OCI-LY7 (cell line): ENCODE measurements at regions not wholly inside any gene's neighbourhood (a gene's known extent, or its start where the extent isn't known, plus 50 kb on each side); places are given as distances from the start of the nearest gene placed in this dataset.

Experiments
- BruUV-seq: library from RNA; stranded (reverse); fragments of 400-500 nt; replicated peaks from 2 replicates; lab custom pipeline; 2021; lab: Mats Ljungman, UMichigan
- CTCF ChIA-PET: fragments of 300-600 bp; sonication (Branson Sonifier 250); formaldehyde crosslinking; loops from one replicate; lab custom pipeline; 2022; ENCODE audit warnings: antibody characterized with exemption; ENCODE audit not compliant: unreplicated experiment; lab: Charles Lee
- POLR2A ChIA-PET: fragments of 300-600 bp; sonication (Branson Sonifier 250); formaldehyde crosslinking; loops from one replicate; lab custom pipeline; 2022; ENCODE audit warnings: antibody characterized with exemption; lab: Charles Lee
- DNase-seq: peaks from one replicate; pipeline ENCODE4 v3.0.0-alpha.2; 2015; ENCODE audit warnings: low spot score
- H2AFZ ChIP-seq: fragments of 200-600 bp; sonication (generic), shearing (Covaris generic); 2 replicates; pipeline ENCODE4 v1.6.1; 2014; ENCODE audit warnings: mild to moderate bottlenecking, antibody characterized with exemption, low read length, moderate library complexity
- H3K27ac ChIP-seq: fragments of 200-600 bp; sonication (generic); 2 replicates; pipeline ENCODE4 v1.5.1; 2014; ENCODE audit warnings: mixed run types, low read depth, mild to moderate bottlenecking, moderate library complexity, low read length, inconsistent platforms; ENCODE audit not compliant: poor library complexity, severe bottlenecking
- H3K36me3 ChIP-seq: fragments of 200-600 bp; sonication (generic); 2 replicates; pipeline ENCODE4 v1.6.1; 2014; ENCODE audit warnings: mild to moderate bottlenecking, antibody characterized with exemption, low read length, moderate library complexity, mixed read lengths; ENCODE audit not compliant: insufficient read depth
- H3K4me1 ChIP-seq: fragments of 200-600 bp; sonication (generic); 2 replicates; pipeline ENCODE4 v1.5.1; 2014; ENCODE audit warnings: mild to moderate bottlenecking, low read length; ENCODE audit not compliant: insufficient read depth, poor library complexity, severe bottlenecking
- H3K4me2 ChIP-seq: fragments of 200-600 bp; sonication (generic); 2 replicates; pipeline ENCODE4 v1.6.1; 2014; ENCODE audit warnings: mild to moderate bottlenecking, low read length
- H3K4me3 ChIP-seq: fragments of 200-600 bp; sonication (generic); 2 replicates; pipeline ENCODE4 v1.5.1; 2014; ENCODE audit warnings: mild to moderate bottlenecking, low read depth, low read length; ENCODE audit not compliant: poor library complexity, severe bottlenecking
- H3K79me2 ChIP-seq: fragments of 200-600 bp; sonication (generic); 2 replicates; pipeline ENCODE4 v1.6.1; 2016; ENCODE audit warnings: low read depth, mild to moderate bottlenecking, low read length, moderate library complexity, mixed read lengths; ENCODE audit not compliant: insufficient read depth
- H3K9me2 ChIP-seq: fragments of 200-600 bp; sonication (generic); 2 replicates; pipeline ENCODE4 v1.6.1; 2016; ENCODE audit warnings: mild to moderate bottlenecking, low read length, mixed read lengths; ENCODE audit not compliant: insufficient read depth
- H3K9me3 ChIP-seq: fragments of 200-600 bp; sonication (generic); 2 replicates; pipeline ENCODE4 v1.6.1; 2014; ENCODE audit warnings: mild to moderate bottlenecking, mixed run types, low read length, mixed read lengths
- H4K20me1 ChIP-seq: fragments of 200-600 bp; sonication (generic); 2 replicates; pipeline ENCODE4 v1.6.1; 2014; ENCODE audit warnings: mild to moderate bottlenecking, antibody characterized with exemption, low read length, moderate library complexity, mixed read lengths; ENCODE audit not compliant: insufficient read depth
- EZH2phosphoT487 ChIP-seq: fragments of 200-600 bp; sonication (generic); IDR thresholded peaks from 2 replicates; pipeline ENCODE4 v1.6.1; 2018; ENCODE audit warnings: low read depth, borderline replicate concordance, mild to moderate bottlenecking, mixed run types, antibody characterized with exemption, low read length, moderate library complexity, mixed read lengths
- intact Hi-C: fragments of 100-400 bp; cut with micrococcal nuclease; formaldehyde crosslinking; loops from one replicate; pipeline ENCODE4 v1.10.0; 2022; ENCODE audit not compliant: unreplicated experiment
- TF ChIP-seq, protein P1 (sequence below): fragments of 200-600 bp; sonication (generic); conservative IDR thresholded peaks from 2 replicates; pipeline ENCODE4 v1.5.1; 2014; ENCODE audit warnings: mild to moderate bottlenecking, antibody characterized with exemption, low read length, moderate library complexity, mixed read lengths

DNA sequence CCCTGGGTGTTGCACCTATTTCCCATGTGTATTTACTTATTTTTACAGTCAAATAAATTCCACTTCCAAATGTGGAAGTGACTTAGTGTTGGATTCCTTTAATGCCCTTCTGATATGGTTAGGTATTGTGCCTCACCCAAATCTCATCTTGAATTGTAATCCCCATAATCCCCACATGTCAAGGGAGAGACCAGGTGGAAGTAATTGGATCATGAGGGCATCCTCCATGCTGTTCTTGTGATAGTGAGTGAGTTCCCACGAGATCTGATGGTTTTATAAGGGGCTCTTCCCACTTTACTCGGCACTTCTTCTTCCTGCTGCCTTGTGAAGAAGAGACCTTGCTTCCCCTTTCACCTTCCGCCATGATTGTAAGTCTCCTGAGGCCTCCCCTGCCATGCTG lies 136.9 kb downstream of the SNX10 start:
- no peak overlapping the region for H3K4me2 ChIP-seq
- no peak overlapping the region for H3K4me3 ChIP-seq
- H3K79me2 ChIP-seq = no peaks in the 10 kb centered on the region
- no peak overlapping the region for H3K27ac ChIP-seq
- ChIA-PET POLR2A (no interaction called here), CTCF (no interaction called here)
- no peaks in the 10 kb centered on the region for H3K36me3 ChIP-seq
- no TSS peak for BruUV-seq
- no peaks in the 10 kb centered on the region for H3K9me2 ChIP-seq
- no peak overlapping the region for H2AFZ ChIP-seq
- no peaks in the 10 kb centered on the region for H4K20me1 ChIP-seq
- H3K9me3 ChIP-seq = no peaks in the 10 kb centered on the region
- no peak for TF ChIP-seq EZH2phosphoT487
- TF ChIP-seq, protein P1, sequence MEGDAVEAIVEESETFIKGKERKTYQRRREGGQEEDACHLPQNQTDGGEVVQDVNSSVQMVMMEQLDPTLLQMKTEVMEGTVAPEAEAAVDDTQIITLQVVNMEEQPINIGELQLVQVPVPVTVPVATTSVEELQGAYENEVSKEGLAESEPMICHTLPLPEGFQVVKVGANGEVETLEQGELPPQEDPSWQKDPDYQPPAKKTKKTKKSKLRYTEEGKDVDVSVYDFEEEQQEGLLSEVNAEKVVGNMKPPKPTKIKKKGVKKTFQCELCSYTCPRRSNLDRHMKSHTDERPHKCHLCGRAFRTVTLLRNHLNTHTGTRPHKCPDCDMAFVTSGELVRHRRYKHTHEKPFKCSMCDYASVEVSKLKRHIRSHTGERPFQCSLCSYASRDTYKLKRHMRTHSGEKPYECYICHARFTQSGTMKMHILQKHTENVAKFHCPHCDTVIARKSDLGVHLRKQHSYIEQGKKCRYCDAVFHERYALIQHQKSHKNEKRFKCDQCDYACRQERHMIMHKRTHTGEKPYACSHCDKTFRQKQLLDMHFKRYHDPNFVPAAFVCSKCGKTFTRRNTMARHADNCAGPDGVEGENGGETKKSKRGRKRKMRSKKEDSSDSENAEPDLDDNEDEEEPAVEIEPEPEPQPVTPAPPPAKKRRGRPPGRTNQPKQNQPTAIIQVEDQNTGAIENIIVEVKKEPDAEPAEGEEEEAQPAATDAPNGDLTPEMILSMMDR = no peak
- DNase-seq = no peak
- H3K4me1 ChIP-seq = no peaks in the 10 kb centered on the region
- intact Hi-C loops = no loop called here

DNA sequence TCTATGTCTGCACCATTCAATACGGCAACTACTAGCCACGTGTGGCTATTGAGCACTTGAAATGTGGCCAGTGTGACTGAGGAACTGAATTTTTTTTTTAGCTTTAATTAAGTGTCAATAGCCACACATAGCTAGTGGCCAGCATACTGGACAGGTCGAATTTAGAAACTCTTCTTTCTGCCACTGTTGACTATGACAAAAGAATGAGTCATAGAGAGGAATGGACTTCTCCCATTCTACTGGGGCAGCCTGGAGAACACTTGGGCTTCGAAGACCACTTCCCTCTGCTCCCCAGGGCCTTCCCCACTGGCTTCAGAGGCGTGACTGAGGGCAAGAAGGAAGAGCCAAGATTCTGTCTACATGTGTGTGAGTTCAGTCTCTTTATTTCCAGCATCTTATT lies 137.5 kb downstream of the SNX10 start:
- Histone ChIP-seq H3K79me2 (no peaks in the 10 kb centered on the region), H3K27ac (no peak overlapping the region), H3K4me3 (no peak overlapping the region), H3K4me1 (no peaks in the 10 kb centered on the region), H2AFZ (no peak overlapping the region), H3K9me3 (no peaks in the 10 kb centered on the region), H3K4me2 (no peak overlapping the region), H3K36me3 (no peaks in the 10 kb centered on the region), H4K20me1 (no peaks in the 10 kb centered on the region), H3K9me2 (no peaks in the 10 kb centered on the region)
- ChIA-PET POLR2A (no interaction called here), CTCF (no interaction called here)
- intact Hi-C loops = no loop called here
- no peak for DNase-seq
- TF ChIP-seq, protein P1 = no peak
- TF ChIP-seq EZH2phosphoT487 = no peak
- BruUV-seq = no TSS peak

DNA sequence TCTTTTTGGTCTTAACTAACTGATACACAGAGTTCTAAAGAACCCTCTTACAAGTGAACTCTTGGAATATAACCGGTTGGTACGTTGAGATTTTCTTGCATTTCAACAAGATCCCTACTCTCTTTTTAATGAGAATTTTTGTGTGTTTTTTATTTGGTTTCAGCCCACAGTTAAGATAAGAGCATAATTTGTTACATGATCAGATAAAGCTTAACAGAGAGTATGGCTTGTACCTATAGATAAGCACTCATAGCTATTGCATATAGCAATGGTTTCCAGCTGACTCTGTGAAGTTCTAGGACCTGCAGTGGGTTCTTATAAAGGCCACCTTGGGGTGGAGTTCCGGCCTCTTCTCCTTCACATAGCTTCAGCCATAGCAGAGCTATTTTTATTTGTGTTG lies 143.3 kb downstream of the SNX10 start:
- POLR2A ChIA-PET = interaction anchor here (0.6 to 1.5 kb wide), 5 partner anchors 14 to 1206 kb away, joined by 3 to 5 read pairs (median 3); no protein-coding TSS in a partner anchor

More for the DNA sequence above, 143.3 kb downstream of the SNX10 start:
- CTCF ChIA-PET = no interaction called here
- H3K9me3 ChIP-seq = no peaks in the 10 kb centered on the region
- H3K4me1 ChIP-seq = no peaks in the 10 kb centered on the region
- no peaks in the 10 kb centered on the region for H3K79me2 ChIP-seq
- H2AFZ ChIP-seq = no peak overlapping the region
- DNase-seq = no peak
- no TSS peak for BruUV-seq
- intact Hi-C loops = no loop called here
- TF ChIP-seq, protein P1 = no peak
- TF ChIP-seq EZH2phosphoT487 = no peak
- no peaks in the 10 kb centered on the region for H3K9me2 ChIP-seq
- H3K4me2 ChIP-seq = no peak overlapping the region
- no peak overlapping the region for H3K4me3 ChIP-seq
- H3K36me3 ChIP-seq = no peaks in the 10 kb centered on the region
- H4K20me1 ChIP-seq = no peaks in the 10 kb centered on the region
- H3K27ac ChIP-seq = no peak overlapping the region
